Fibroblast of lung (primary cell): ENCODE measurements at regions not wholly inside any gene's neighbourhood (a gene's known extent, or its start where the extent isn't known, plus 50 kb on each side); places are given as distances from the start of the nearest gene placed in this dataset.

Source experiments
- DNase-seq, 2 donors: peaks; one replicate each; pipeline versions ENCODE4 v3.0.0 to v3.0.0-alpha.2; 2010; ENCODE audit warnings: low read depth in 2 of 2
- H2AFZ ChIP-seq: 2 replicates; pipeline ENCODE4 v1.5.1; 2012; ENCODE audit warnings: low read length, control low read depth, inconsistent platforms
- H3K27ac ChIP-seq: 2 replicates; pipeline ENCODE4 v1.5.1; 2011; ENCODE audit warnings: low read length, control low read depth; ENCODE audit not compliant: insufficient read depth
- H3K27me3 ChIP-seq: 2 replicates; pipeline ENCODE4 v1.5.1; 2011; ENCODE audit warnings: mild to moderate bottlenecking, low read length; ENCODE audit not compliant: control insufficient read depth, insufficient read depth
- H3K36me3 ChIP-seq: 2 replicates; pipeline ENCODE4 v1.5.1; 2011; ENCODE audit warnings: low read length; ENCODE audit not compliant: control insufficient read depth, insufficient read depth
- H3K4me1 ChIP-seq: 2 replicates; pipeline ENCODE4 v1.5.1; 2011; ENCODE audit warnings: low read length; ENCODE audit not compliant: control insufficient read depth, insufficient read depth; ENCODE audit errors: extremely low read depth
- H3K4me2 ChIP-seq: 2 replicates; pipeline ENCODE4 v1.5.1; 2011; ENCODE audit warnings: low read length, control low read depth; ENCODE audit not compliant: insufficient read depth; ENCODE audit errors: extremely low read depth
- H3K4me3 ChIP-seq, 4 experiments: fragments of 200-600 bp in 1 of 4; sonication (generic) in 1 of 4; replicated peaks in 1 of 4; 2 replicates each; pipeline ENCODE4 v1.5.1; 2011 to 2016; ENCODE audit warnings: low read length in 4 of 4, low read depth in 3 of 4, mild to moderate bottlenecking in 3 of 4, control low read depth in 2 of 4, inconsistent platforms in 1 of 4, mixed read lengths in 1 of 4; ENCODE audit not compliant: insufficient read depth in 1 of 4; ENCODE audit errors: control extremely low read depth in 1 of 4
- H3K79me2 ChIP-seq: 2 replicates; pipeline ENCODE4 v1.5.1; 2012; ENCODE audit warnings: mild to moderate bottlenecking, low read length, inconsistent platforms; ENCODE audit not compliant: control insufficient read depth, insufficient read depth
- H3K9ac ChIP-seq: 2 replicates; pipeline ENCODE4 v1.5.1; 2011; ENCODE audit warnings: mild to moderate bottlenecking, low read length, control low read depth; ENCODE audit not compliant: insufficient read depth
- H3K9me3 ChIP-seq: 2 replicates; pipeline ENCODE4 v1.5.1; 2012; ENCODE audit warnings: low read depth, low read length; ENCODE audit not compliant: control insufficient read depth, insufficient read depth
- H4K20me1 ChIP-seq: 2 replicates; pipeline ENCODE4 v1.5.1; 2011; ENCODE audit warnings: low read length; ENCODE audit not compliant: control insufficient read depth, insufficient read depth; ENCODE audit errors: extremely low read depth
- CTCF ChIP-seq, 2 donors: IDR thresholded peaks in 1 of 2; conservative IDR thresholded peaks in 1 of 2; 1 replicate in 1 of 2; 2 replicates in 1 of 2; pipeline ENCODE4 v1.5.1; 2011 to 2012; ENCODE audit warnings: low read length in 2 of 2, control low read depth in 1 of 2, inconsistent platforms in 1 of 2, low read depth in 1 of 2, mild to moderate bottlenecking in 1 of 2
- EZH2 ChIP-seq: IDR thresholded peaks from 2 replicates; pipeline ENCODE4 v1.5.1; 2012; ENCODE audit warnings: low read length, control low read depth, mild to moderate bottlenecking; ENCODE audit errors: missing control alignments

DNA sequence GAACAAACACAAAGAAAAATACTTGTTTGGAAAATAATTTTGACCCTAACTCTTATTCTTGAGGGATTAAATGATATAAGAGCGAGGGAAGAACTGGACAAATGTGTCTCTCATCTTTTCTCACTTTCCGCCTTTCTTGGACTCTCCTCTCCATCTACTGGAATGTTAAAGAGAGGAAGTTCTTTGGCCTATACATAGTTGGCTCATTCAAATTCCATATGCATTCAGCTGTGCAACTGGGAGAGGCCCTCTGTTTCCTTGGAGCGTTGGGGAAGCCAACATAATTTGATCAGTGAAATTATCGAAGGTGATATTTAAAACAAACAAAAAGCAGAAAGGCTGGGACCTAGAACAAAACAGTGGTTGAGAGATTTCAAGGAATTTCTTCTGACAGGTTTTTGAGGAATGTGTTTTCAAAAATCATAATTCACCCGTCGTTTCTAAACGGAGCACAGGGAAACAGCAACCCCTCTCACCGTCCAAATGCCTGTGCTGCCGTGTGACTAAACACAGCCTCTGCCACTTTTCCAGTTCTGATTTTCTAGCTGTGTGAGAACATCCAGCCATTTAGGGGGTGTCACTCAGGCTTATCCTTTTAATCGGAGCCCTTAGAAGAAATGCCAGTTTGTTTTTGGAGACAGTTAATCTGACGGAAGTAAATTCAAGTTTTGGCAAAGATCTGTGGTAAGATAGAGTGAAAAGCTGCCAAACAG lies 489.9 kb downstream of the SOX2 start:
- no peak overlapping the region for H3K27ac ChIP-seq
- H3K79me2 ChIP-seq, result no peaks in the 10 kb centered on the region
- no peak for TF ChIP-seq CTCF (conservative IDR thresholded peaks at IDR 0.05 in 1 of 2, IDR thresholded peaks at IDR 0.05 in 1 of 2; ENCODE audit: low read depth in 1 of 2, low read length in 2 of 2)
- TF ChIP-seq EZH2, result no peak
- H3K9ac ChIP-seq, result no peak overlapping the region
- H2AFZ ChIP-seq, result no peak overlapping the region
- H3K9me3 ChIP-seq, result no peaks in the 10 kb centered on the region
- H3K4me3 ChIP-seq, result no peak overlapping the region
- H4K20me1 ChIP-seq, result no peaks in the 10 kb centered on the region
- no peaks in the 10 kb centered on the region for H3K4me1 ChIP-seq
- no peak overlapping the region for H3K4me2 ChIP-seq
- H3K27me3 ChIP-seq, result no peaks in the 10 kb centered on the region
- H3K36me3 ChIP-seq, result no peaks in the 10 kb centered on the region
- DNase-seq, result no peak

DNA sequence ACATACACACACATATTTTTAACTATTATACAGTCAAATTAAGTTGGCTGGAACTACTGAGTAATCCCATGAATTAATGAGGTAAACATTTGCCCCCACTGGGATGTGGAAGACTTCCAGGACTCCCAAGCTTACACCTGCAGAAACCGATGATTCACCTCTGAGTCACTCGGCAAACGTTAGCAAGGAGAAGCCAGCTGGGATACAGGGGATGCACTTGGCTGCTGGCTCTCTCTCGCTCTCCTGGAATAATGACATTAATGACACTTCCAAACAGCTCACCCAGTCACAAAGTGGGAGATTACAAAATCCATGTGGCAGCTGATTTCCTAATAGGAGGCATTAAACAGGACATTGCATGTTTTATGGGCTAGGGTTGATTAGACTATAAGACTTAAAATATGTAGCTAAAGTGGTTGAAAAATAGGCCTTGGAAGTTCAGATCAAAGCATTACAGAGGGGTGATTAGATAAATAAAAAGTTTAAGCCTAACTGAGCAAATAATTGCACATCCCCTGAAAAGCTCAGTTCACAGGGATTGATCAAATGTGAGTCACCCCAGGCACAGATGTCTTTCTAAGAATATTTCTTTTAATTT lies 500.9 kb downstream of the SOX2 start:
- H3K4me3 ChIP-seq, result no peak overlapping the region
- TF ChIP-seq EZH2 (no peak), CTCF (conservative IDR thresholded peaks at IDR 0.05 in 1 of 2, IDR thresholded peaks at IDR 0.05 in 1 of 2; ENCODE audit: low read depth in 1 of 2, low read length in 2 of 2) (no peak)
- no peak overlapping the region for H3K27ac ChIP-seq
- H2AFZ ChIP-seq, result no peak overlapping the region
- H3K4me2 ChIP-seq, result no peak overlapping the region
- no peaks in the 10 kb centered on the region for H3K4me1 ChIP-seq
- no peaks in the 10 kb centered on the region for H3K27me3 ChIP-seq
- peak; percentile 85 to 99 for DNase-seq
- no peaks in the 10 kb centered on the region for H3K9me3 ChIP-seq
- no peaks in the 10 kb centered on the region for H3K79me2 ChIP-seq
- no peak overlapping the region for H3K9ac ChIP-seq
- H4K20me1 ChIP-seq, result no peaks in the 10 kb centered on the region
- H3K36me3 ChIP-seq, result no peaks in the 10 kb centered on the region

- Histone ChIP-seq H3K4me2 (no peak overlapping the region), H3K9ac (no peak overlapping the region), H3K27me3 (no peaks in the 10 kb centered on the region), H3K4me1 (no peaks in the 10 kb centered on the region), H3K27ac (no peak overlapping the region), H3K9me3 (no peaks in the 10 kb centered on the region), H2AFZ (no peak overlapping the region), H3K36me3 (no peaks in the 10 kb centered on the region), H4K20me1 (no peaks in the 10 kb centered on the region), H3K79me2 (no peaks in the 10 kb centered on the region), H3K4me3 (no peak overlapping the region)
- peak; percentile 14 to 33 for DNase-seq
- TF ChIP-seq CTCF (conservative IDR thresholded peaks at IDR 0.05 in 1 of 2, IDR thresholded peaks at IDR 0.05 in 1 of 2; ENCODE audit: low read depth in 1 of 2, low read length in 2 of 2), result no peak
- TF ChIP-seq EZH2, result no peak
These were observed 502.7 kb downstream of the SOX2 start for GRCh38 chr3:182214416-182214815.
